NCI-H187 treated with DMSO at 0.1 percent for 48 hours (cell line): ENCODE measurements at regions not wholly inside any gene's neighbourhood (a gene's known extent, or its start where the extent isn't known, plus 50 kb on each side); places are given as distances from the start of the nearest gene placed in this dataset.

Experiments used
- DNase-seq: peaks from one replicate; lab custom pipeline; 2025; lab: John Stamatoyannopoulos, UW

- DNase-seq, result no peak
These were observed 113.9 kb upstream of the BRINP1 start for GRCh38 chr9:119483153-119483552.

GRCh38 chr9:119477197-119477596 lies 108.0 kb upstream of the BRINP1 start:
- no peak for DNase-seq

DNA sequence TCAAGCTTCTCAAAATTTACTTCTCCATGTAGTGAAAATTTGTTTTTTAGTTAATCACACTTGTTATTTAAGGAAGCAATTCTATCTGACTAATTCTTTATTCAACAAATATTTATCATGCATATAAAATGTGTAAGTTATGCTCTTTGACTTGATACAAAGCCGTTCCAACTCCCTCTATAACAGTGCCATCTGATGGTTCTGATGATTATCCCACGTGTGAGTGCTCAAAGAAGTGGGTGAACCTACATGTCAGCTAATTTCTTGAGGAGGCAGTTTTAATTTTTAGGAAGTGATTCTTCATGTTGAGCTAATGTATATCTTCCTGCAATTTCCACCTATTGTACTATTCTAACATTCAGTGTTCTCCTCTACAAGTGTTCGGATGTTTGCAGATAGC lies 88.8 kb upstream of the BRINP1 start:
- DNase-seq, result no peak

- DNase-seq, result no peak
These were observed 84.7 kb upstream of the BRINP1 start for GRCh38 chr9:119453980-119454379.

DNA sequence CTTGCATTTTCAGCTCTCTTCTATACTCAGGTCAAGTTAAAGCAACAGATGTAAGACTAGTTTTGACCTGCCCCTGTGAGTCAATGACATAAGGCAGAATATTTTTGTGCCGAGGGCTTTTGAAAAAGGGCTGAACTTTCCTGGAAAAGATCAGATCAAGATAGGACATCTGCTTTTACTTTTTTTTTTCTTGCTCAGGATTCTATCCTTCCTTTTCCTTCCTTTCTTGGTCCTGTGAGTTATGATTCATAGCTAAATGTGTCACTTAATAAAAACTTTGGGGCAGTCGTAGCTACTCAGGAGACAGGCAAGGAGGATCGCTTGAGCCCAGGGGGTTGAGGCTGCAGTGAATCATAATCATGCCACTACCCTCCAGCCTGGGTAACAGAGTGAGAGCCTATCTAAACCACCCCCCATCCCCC lies 84.3 kb upstream of the BRINP1 start:
- no peak for DNase-seq

GRCh38 chr9:119451426-119451825 lies 82.2 kb upstream of the BRINP1 start:
- no peak for DNase-seq

GRCh38 chr9:119443179-119443578 lies 73.9 kb upstream of the BRINP1 start:
- DNase-seq, result no peak

GRCh38 chr9:119441832-119442231 lies 72.6 kb upstream of the BRINP1 start:
- no peak for DNase-seq

DNA sequence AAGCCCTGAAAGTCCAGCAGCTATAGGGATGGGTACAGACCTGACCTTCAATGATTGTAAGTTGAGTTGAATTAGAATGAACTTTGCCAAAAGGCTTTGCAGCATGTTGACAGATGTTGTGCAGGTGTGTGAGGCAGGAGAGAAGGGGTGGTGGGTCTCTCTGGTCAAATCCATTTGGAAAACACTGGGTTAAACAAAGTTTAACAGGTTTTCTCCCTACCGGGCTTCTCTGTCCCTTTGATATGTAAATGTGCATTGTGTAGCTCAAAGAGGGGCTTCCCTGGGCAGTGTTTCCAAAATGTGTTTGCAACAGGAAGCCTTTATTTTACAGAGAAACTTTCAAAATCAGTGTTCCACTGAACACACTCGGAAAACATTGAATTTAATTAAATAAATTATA lies 72.1 kb upstream of the BRINP1 start:
- DNase-seq, result no peak

DNA sequence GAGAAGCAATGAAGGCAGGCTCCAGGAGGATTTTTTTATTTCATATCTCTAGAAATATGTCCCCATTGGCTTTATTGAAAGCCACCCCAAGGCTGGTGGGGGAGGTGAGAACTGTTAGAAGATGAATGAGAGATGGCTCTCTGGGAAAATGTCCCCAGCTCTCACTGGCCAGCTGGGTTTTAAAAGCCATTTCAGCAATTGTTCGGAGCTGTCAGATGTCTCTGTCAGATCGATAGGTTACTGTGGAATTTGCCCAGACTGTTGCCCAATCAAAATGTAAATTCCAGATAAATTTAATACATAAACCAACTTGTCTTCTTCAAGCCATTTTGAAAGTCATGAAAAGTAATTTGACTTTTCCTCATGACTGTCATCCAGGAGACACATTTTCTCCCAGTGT lies 67.0 kb upstream of the BRINP1 start:
- DNase-seq, result no peak

DNA sequence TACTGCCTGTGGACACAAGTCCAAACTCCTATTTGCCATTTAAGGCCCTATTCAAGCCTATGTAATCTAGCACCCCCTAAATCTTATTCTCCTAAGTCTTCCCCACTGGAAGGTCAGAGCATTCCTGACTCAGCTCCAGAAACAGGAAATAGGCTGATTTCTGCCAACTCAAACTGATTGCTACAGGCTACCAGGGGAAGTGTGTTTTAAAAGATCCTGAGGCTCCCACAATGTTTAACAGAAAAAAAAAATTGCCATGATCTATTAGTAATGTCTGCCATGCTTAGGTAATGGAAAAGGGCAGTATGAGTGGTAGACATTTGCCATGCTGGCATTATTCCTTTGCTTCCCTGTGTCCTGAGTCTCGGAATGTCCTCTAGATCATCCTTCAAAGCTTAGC lies 65.8 kb upstream of the BRINP1 start:
- no peak for DNase-seq

DNA sequence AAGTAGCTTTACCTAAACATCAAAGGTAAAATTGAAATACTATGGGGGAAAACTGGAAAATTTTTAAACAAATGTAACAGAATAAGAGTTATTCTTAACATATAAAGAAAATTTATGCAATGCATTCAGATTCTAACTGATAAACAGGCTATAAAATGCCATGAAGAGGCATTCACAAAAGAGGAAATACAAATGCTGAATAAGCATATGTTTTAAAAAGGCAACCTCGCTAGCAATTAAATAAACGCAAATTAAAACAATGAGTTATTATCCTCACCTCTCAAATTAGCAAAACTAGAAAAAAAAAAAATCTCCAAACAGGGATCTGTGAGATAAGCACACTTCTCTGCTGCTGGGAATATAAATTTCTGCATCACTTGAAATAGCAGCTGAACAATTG lies 63.2 kb upstream of the BRINP1 start:
- no peak for DNase-seq

GRCh38 chr9:119429302-119429701 lies 60.1 kb upstream of the BRINP1 start:
- DNase-seq, result no peak

- DNase-seq, result no peak
These were observed 51.0 kb upstream of the BRINP1 start for GRCh38 chr9:119420231-119420630.
